HFFc6 (cell line): ENCODE measurements at regions not wholly inside any gene's neighbourhood (a gene's known extent, or its start where the extent isn't known, plus 50 kb on each side); places are given as distances from the start of the nearest gene placed in this dataset.

Source experiments
- DNase-seq: peaks from one replicate; pipeline ENCODE4 v3.0.0-alpha.2; 2018
- H3K27ac Mint-ChIP-seq: 2 replicates; pipeline ENCODE4 v1.8.0; 2020; ENCODE audit warnings: mild to moderate bottlenecking, mixed read lengths
- H3K27me3 Mint-ChIP-seq: 2 replicates; pipeline ENCODE4 v1.8.0; 2021; ENCODE audit warnings: mild to moderate bottlenecking, moderate library complexity, mixed read lengths; ENCODE audit not compliant: insufficient read depth
- H3K36me3 Mint-ChIP-seq: 2 replicates; pipeline ENCODE4 v1.8.0; 2021; ENCODE audit warnings: low read depth, mixed read lengths
- H3K4me1 Mint-ChIP-seq: 2 replicates; pipeline ENCODE4 v1.8.0; 2020; ENCODE audit warnings: low read depth, mixed read lengths
- H3K4me3 Mint-ChIP-seq: 2 replicates; pipeline ENCODE4 v1.8.0; 2020; ENCODE audit warnings: mild to moderate bottlenecking, moderate library complexity, mixed read lengths
- H3K9me3 Mint-ChIP-seq: 2 replicates; pipeline ENCODE4 v1.8.0; 2020; ENCODE audit warnings: mild to moderate bottlenecking, mixed read lengths
- TF ChIP-seq, protein P1 (sequence below): fragments of 200-600 bp; sonication (generic); IDR thresholded peaks from 2 replicates; pipeline ENCODE4 v1.5.0; 2021; ENCODE audit warnings: antibody characterized with exemption, mild to moderate bottlenecking

DNA sequence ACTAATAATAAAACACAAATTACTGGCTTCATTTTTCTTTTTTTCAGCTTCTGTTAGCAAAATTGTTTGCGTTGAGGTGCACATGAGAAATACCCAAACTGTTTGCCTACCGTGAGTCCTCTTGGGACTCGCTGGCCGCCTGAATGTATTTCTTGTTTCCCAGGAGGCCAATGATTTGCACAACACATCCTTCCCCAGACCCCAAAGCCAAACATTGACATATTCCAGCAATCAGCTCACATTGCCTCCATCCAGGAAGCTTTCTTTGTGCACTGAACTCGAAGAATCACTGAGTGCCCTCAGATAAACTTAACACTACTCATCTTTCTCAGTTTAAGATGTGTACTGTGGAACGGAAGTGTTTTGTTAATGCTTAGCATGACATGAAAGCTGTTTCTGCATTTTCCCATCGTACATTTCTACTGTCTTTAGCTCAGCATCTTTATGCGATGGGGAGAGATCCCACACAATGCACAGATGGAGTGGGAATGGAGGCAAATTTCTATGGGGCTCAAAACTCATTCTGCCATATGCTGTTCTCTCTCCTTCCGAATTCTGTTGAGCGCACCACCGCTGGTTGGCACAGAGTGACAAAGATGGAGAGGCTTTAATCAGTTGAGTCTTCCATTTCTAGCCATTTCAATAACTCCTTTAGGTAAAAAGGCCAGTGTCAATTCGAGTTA lies 399.5 kb downstream of the RFC3 start:
- no peak for DNase-seq
- H3K9me3 Mint-ChIP-seq: no peaks in the 10 kb centered on the region
- no peak overlapping the region for H3K27ac Mint-ChIP-seq
- TF ChIP-seq, protein P1, sequence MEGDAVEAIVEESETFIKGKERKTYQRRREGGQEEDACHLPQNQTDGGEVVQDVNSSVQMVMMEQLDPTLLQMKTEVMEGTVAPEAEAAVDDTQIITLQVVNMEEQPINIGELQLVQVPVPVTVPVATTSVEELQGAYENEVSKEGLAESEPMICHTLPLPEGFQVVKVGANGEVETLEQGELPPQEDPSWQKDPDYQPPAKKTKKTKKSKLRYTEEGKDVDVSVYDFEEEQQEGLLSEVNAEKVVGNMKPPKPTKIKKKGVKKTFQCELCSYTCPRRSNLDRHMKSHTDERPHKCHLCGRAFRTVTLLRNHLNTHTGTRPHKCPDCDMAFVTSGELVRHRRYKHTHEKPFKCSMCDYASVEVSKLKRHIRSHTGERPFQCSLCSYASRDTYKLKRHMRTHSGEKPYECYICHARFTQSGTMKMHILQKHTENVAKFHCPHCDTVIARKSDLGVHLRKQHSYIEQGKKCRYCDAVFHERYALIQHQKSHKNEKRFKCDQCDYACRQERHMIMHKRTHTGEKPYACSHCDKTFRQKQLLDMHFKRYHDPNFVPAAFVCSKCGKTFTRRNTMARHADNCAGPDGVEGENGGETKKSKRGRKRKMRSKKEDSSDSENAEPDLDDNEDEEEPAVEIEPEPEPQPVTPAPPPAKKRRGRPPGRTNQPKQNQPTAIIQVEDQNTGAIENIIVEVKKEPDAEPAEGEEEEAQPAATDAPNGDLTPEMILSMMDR: no peak
- no peak overlapping the region for H3K4me3 Mint-ChIP-seq
- no peaks in the 10 kb centered on the region for H3K4me1 Mint-ChIP-seq
- H3K27me3 Mint-ChIP-seq: 0 out of 2 replicates have a peak, but pooled peaks cover 2% of the 10 kb centered on the region
- no peaks in the 10 kb centered on the region for H3K36me3 Mint-ChIP-seq

DNA sequence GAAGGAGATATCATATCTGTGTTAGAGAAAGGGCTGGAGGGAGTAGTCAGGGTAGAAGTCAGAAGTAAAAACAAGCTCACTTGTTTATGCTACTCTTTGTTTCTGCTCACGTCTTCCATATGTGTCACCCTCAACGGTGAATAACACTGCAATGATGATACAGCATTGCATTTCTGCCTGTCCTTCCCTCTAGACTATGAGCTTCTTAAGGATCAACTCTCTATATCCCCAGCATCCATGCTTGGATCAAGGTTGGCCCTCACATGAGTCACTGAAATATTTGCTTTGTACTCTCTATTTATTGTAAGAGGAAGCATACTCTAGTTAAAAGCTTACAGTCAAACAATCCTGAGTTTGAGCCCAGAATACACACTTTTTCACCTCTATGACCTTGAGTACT lies 406.0 kb downstream of the RFC3 start:
- TF ChIP-seq, protein P1: no peak
- Mint-ChIP-seq H3K27ac (no peak overlapping the region), H3K36me3 (no peaks in the 10 kb centered on the region), H3K4me1 (no peaks in the 10 kb centered on the region; the same call in 1 of the 2 replicates), H3K9me3 (no peaks in the 10 kb centered on the region), H3K27me3 (peaks cover under 1% of the 10 kb centered on the region; the same call in 1 of the 2 replicates), H3K4me3 (no peak overlapping the region)
- DNase-seq: peak; percentile 12

DNA sequence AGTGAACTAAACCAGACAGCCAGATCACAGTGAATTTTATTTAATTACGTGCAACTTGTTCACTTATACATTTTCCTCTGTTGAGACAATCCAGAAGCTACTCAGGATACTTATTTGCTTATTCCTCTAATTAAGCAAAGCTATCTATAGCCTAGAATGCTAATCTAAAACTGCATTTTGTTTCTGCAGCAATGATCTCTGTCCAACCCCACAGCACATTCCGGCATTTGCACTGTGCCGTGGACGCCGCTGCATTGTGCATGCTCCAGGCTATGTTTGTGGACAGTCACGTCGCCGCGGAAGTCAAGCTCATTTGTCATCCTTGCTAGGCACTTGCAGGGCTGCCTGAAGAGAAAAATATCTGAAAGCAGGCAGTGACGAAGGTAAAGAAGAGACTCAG lies 406.9 kb downstream of the RFC3 start:
- Mint-ChIP-seq H3K27ac (no peak overlapping the region; the same call in 1 of the 2 replicates), H3K4me1 (no peaks in the 10 kb centered on the region; the same call in 1 of the 2 replicates), H3K9me3 (no peaks in the 10 kb centered on the region), H3K27me3 (no peaks in the 10 kb centered on the region; the same call in 1 of the 2 replicates), H3K36me3 (no peaks in the 10 kb centered on the region), H3K4me3 (no peak overlapping the region)
- DNase-seq: no peak
- TF ChIP-seq, protein P1: no peak

DNA sequence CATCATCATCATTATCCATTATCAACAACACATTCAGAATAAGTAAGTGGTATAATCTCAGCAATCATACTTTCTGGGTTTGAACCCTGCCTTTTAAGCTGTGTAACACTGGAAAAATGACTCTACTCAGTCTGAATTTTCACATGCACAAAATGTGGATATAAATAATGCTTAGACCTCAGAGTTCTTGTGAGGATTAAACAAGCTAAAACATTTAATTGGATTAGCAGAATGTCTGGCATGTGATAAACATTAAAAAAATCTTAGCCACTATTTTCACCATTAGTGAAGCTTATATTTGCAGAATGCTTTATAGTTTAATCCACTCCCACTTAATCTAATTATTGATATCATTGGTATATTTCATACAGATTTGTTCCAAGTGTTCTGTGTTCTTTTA lies 412.3 kb downstream of the RFC3 start:
- DNase-seq: no peak

DNA sequence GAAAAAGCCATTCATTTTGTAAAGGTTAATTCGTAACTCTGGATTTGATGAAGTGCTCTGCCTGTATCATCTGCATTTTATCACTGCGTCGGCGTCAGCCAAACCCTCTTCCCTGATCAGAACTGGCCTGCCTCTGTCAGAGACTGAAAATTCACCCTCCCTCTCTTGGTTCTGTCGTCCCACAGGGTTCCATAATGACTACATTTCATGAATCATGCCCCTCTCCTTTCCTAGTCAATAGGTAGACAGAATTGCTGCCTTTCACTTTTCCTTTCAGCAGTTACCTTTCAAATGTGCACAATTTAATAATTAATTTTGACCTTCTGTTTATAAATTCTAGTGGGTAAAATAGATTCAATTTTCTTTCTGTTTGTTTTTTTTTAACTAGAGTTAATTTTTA lies 423.4 kb downstream of the RFC3 start:
- TF ChIP-seq, protein P1: no peak
- no peaks in the 10 kb centered on the region for H3K27me3 Mint-ChIP-seq
- no peaks in the 10 kb centered on the region for H3K9me3 Mint-ChIP-seq
- no peak overlapping the region for H3K4me3 Mint-ChIP-seq
- peaks cover under 1% of the 10 kb centered on the region; the same call in 1 of the 2 replicates for H3K4me1 Mint-ChIP-seq
- H3K36me3 Mint-ChIP-seq: no peaks in the 10 kb centered on the region
- H3K27ac Mint-ChIP-seq: no peak overlapping the region
- no peak for DNase-seq

More for the DNA sequence above, 412.3 kb downstream of the RFC3 start:
- TF ChIP-seq, protein P1: no peak
- no peaks in the 10 kb centered on the region for H3K36me3 Mint-ChIP-seq
- no peaks in the 10 kb centered on the region for H3K4me1 Mint-ChIP-seq
- H3K27ac Mint-ChIP-seq: no peak overlapping the region
- H3K9me3 Mint-ChIP-seq: no peaks in the 10 kb centered on the region
- H3K27me3 Mint-ChIP-seq: peaks cover 2% of the 10 kb centered on the region; the same call in 1 of the 2 replicates
- no peak overlapping the region for H3K4me3 Mint-ChIP-seq
